ENCODE measurements at regions not wholly inside any gene's neighbourhood (a gene's known extent, or its start where the extent isn't known, plus 50 kb on each side); places are given as distances from the start of the nearest gene placed in this dataset.
A peak's percentile ranks its signal among the peaks of the same experiment; 100 is the strongest.
"Not testable (repeated sequence)": the region's sequence is repeated elsewhere in the genome, so short reads cannot be mapped to it uniquely, and the experiment has no call there.

DNA sequence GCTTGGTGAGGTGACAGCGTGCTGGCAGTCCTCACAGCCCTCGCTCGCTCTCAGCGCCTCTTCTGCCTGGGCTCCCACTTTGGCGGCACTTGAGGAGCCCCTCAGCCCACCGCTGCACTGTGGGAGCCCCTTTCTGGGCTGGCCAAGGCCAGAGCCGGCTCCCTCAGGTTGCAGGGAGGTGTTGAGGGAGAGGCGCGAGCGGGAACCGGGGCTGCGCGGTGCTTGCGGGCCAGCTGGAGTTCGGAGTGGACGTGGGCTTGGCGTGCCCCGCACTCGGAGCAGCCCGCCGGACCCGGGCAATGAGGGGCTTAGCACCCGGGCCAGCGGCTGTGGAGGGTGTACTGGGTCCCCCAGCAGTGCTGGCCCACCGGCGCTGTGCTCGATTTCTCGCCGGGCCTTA is 134.2 kb upstream of the BASP1 start:
- not testable (repeated sequence) for DNase-seq (ENCODE audit: low read depth)

DNA sequence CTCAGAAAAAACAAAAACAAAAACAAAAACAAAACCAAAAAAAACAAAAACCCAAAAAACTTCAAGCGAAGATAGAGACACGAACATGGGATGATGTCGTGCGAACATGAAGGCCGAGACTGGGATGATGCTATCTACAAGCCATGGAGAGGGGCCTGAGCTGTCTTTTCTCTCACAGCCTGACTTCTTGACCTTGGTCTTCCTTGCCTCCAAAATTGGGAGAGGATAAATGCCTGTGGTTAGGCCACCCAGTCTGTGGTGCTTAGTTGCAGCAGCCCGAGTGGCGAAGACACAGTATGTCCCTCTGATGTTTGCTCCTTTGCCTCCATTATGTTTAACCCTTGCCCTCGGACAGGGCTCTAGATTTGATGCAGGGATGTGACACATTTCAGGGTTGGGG is 130.4 kb upstream of the BASP1 start:
- no peak for DNase-seq (ENCODE audit: low read depth)

DNA sequence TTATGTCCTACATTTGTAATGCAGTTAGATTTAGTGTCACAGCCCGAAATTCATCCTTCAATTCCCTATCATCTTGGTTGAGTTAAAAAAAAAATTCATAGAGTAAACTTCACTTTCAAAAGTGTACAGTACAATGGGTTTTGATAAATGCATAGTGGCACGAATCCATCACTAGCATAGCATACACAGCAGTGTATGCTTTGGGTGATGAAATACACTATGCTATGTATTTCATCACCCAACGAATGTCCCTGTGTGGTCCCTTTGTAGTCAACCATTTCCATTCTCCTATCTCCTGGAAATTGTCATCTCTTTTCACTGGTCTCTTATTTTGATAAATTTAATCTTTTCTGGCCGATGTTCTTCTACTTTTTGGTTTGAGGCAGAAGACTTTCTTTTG is 129.4 kb upstream of the BASP1 start:
- DNase-seq (ENCODE audit: low read depth) = no peak

DNA sequence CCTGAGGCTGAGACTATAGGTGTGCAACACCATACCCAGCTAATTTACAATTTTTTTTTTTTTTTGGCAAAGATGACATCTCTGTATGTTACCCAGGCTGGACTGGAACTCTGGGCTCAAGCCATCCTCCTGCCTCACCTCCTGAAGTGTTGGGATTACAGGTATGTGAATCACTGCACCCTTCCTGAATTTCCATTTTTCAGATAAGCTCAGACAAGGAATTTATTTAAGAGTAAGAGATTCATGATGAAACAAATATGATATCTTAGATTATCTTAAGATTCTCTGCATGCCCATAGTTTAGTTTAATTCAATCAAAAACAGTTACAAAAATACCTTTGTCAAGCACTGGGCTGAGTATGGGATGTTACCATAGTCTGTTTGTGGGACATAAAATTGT is 128.4 kb upstream of the BASP1 start:
- DNase-seq (ENCODE audit: low read depth) = no peak

DNA sequence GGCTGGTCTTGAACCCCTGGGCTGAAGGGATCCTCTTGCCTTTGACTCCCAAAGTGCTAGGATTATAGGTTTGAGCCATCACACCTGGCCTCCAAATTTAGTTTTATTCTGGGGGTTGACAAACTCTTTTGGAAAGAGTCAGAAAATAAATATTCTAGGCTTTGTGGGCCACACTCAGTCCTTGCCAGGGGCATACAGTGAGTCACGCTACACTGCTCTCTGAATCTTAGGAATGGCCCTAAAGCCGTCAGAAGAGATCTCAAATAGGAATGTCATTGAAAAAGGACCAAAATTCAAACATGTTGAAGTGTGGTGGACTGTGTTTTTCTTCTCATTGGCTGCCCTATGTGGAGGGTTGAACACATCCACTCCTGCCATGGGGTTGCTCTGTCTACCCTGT is 127.7 kb upstream of the BASP1 start:
- DNase-seq (ENCODE audit: low read depth) = peak; percentile 48

DNA sequence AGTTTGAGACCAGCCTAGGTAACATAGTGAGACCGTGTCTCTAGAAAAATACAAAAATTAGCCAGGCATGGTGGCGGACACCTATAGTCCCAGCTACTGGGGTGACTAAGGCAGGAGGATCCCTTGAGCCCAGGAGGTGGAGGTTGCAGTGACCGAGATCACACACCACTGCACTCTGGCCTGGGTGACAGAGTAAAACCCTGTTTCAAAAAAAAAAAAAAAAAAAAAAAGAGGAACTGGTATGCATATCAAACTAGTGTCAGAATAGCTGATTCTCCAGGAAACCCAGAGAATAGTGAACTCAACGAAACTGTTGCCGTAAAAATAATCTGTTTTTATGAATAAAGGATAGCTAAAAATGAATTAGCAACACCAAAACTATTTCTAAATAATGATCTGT is 126.6 kb upstream of the BASP1 start:
- no peak for DNase-seq (ENCODE audit: low read depth)

DNA sequence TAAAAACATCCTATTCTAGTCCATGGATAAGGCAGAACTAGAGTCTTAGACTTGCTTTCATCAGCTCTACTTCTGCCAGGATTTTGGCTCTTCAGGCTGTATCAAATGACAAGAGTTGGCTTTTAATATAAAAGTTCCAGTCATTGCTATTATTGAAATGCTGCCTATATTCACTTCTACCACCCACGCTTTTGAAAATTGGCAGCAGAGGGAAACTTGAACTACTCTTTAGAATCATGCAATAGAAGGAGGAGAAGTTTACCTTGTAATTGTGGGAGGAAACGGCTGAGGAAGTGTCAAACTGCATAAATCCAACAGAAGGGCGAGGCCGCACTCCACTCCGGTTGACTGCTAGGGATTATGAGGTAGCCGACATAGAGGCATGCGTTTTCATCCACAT is 122.6 kb upstream of the BASP1 start:
- no peak for DNase-seq (ENCODE audit: low read depth)

DNA sequence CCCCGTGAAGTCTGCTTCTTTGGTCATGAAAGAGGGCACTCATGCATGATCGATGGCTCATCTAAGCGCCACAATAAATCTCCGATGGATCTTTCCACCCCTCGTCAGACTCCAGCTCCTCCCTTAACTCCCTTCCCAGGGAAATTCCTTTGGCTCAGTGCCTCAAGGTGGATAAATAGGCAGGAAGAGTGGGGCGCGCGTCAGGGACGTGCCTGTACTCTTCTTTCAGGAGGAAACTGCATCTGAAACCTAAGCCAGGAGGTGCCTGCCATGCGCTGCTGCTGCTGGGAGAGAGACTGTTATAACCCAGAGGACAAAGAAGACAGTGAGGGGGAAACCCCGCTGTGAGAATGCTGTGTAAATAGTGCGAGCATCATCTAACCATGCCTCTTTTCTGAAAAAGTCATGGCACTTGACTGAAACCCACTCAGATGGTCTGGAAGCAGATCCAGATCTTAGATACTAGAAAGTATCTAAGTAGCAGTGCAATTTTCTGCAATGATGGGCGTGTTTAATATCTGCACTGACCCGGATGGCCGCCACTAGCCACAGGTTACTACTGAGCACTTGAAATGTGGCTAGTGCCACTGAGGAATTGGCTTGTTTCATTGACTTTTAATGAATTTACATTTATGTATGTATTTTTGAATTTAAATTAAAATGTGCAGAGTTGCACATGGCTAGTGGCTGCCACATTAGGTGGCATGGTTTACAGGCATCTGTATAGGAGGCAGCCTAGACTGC is 120.3 kb upstream of the BASP1 start:
- peak; percentile 70 for DNase-seq (ENCODE audit: low read depth)

DNA sequence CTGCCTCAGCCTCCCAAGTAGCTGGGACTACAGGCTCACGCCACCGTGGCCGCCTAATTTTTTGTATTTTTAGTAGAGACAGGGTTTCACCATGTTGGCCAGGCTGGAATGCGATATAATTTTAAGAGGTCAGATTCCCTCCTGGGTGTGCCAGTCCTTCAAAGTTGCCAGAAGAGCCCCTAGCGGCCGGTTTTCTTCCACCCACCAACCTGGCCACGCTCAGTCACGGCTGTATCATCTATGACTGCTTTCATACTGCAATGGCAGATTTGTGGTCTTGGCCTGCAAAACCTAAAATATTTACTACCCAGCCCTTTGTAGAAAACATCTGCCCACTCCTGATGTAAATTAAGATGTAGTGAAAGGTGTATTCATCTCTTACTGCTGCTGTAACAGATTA is 117.5 kb upstream of the BASP1 start:
- no peak for DNase-seq (ENCODE audit: low read depth)

DNA sequence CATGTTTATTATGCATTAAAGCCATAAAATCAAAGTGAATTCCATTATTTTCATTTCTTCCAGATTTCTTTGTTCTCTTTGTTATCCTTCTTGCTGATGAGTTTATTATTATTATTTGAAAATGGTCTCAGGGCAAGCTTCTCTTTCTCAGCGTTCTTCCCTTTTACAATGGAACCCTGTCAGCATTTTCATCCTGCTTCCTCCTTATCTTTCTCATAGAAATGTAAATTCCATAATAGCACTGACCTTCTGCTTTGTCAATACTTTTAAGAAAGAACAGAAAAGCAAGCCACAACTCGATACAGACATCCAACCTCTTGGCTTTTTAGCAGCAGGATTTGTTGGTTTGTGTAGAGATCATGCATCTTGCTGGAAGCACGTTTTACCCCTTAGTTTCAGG is 114.0 kb upstream of the BASP1 start:
- no peak for DNase-seq (ENCODE audit: low read depth)

DNA sequence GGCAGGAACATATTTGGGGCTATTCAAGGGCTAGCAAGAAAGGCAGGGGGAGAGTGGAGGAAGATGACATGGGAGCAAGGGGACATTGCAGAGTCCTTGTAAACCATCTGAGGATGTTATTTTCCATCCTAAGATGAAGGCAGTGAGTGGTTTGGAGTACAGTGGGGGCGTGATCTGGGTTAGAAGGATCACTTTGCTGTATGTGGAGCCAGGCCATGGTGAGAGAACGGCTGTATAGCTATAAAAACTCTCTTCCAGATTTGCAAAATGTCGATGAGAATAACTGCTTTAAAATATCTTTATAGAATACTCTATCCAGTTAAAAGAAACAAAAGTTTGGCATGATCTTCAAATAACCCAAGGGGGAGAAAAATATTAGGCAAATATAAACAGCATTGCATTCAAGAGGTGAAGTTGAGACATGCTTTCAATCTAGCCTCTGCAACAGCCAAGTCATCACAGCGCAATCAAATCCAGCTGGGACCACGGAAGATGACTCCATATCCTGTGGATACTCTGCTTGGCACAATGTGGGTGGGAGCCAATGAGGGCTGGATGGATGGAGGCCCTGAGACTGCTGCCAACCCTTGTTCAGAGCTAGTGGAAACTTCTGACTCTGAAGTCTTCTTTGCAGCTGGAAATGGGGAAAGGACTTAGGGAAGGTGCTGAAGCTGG is 111.5 kb upstream of the BASP1 start:
- DNase-seq (ENCODE audit: low read depth) = no peak

DNA sequence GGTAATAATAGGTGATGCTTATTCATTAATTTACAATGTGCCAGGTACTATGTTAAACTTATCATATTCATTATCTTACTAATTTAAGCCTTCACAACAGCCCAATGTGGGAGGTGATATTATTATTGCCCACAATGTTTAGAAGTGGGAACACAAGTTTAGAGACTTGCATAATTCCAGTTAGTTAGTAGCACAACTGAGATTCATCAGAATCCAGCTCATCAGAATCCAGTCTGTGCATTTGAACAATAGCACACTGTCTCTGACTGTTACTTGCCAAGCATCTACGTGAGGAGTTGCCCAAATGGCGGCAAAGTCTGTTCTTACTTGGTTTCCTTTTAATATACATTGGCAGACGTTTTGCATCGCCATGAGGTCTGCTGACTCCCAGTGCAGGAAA is 110.9 kb upstream of the BASP1 start:
- DNase-seq (ENCODE audit: low read depth) = no peak

DNA sequence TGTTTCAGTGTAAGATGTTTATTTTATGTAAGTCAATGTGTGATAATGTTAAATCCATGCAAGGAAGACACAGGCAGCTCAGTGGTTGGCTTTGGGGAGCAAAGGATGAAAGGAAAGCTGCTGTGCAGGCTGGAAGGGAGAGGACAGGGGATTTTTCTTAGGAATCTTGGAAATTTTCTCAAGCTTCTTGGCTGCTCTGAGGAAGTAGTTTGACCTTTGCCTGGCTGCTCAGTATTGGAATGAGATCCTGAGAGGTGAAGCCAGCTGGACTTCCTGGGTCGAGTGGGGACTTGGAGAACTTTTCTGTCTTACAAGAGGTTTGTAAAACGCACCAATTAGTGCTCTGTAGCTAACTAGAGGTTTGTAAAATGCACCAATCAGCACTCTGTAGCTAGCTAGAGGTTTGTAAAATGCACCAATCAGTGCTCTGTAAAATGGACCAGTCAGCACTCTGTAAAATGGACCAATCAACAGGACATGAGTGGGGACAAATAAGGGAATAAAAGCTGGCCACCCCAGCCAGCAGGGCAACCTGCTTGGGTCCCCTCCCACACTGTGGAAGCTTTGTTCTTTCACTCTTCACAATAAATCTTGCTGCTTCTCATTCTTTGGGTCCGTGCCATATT is 105.2 kb upstream of the BASP1 start:
- DNase-seq (ENCODE audit: low read depth) = peak; percentile 67

DNA sequence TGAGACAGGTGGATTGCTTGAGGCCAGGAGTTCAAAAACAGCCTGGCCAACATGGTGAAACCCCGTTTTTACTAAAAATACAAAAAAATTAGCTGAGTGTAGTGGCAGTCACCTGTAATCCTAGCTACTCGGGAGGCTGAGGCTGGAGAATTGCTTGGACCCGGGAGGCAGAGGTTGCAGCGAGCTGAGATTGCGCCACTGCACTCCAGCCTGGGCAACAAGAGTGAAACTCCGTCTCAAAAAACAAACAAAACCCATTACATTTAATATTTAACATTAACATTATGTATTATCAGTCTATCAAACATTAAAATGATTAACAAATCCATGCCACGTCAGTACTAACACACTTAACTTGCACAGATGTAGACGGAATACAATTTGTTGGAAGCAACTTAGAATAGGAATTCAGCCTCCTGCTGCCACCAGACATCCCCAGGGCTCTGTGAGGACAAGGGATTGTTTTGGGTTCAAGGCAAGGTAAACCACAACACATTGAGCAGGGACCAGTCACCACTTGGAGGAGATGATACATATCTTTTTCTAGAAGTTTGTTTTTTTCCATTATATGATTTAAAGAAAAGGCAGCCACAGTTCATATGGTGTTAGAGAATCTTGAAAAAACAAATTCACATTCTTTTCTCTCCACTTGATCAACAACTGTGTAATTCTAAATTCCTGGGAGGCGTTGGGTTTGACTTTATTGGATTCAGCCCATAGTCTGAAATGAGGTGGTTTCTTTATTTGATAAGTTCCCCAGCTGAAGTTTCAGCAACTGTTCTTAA is 104.1 kb upstream of the BASP1 start:
- peak; percentile 87 for DNase-seq (ENCODE audit: low read depth)

DNA sequence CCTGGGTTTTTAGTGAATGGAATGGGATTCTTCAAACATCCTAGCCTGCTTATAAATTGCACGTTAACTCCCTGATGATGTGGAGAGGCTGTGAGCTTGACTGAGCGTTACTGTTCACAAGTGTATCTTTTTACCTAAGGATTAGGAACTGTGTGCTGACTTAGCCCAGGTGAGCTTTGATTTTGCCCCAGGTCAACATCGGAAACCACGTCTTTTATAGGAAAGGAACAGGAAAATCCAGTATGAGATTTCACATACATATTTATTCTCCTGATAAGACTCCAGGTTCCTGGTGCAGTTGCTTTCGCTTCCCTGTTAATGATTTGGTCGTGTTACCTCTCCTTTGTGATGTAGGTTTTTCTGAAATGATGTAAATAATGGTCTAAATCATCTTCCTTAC is 103.2 kb upstream of the BASP1 start:
- no peak for DNase-seq (ENCODE audit: low read depth)

DNA sequence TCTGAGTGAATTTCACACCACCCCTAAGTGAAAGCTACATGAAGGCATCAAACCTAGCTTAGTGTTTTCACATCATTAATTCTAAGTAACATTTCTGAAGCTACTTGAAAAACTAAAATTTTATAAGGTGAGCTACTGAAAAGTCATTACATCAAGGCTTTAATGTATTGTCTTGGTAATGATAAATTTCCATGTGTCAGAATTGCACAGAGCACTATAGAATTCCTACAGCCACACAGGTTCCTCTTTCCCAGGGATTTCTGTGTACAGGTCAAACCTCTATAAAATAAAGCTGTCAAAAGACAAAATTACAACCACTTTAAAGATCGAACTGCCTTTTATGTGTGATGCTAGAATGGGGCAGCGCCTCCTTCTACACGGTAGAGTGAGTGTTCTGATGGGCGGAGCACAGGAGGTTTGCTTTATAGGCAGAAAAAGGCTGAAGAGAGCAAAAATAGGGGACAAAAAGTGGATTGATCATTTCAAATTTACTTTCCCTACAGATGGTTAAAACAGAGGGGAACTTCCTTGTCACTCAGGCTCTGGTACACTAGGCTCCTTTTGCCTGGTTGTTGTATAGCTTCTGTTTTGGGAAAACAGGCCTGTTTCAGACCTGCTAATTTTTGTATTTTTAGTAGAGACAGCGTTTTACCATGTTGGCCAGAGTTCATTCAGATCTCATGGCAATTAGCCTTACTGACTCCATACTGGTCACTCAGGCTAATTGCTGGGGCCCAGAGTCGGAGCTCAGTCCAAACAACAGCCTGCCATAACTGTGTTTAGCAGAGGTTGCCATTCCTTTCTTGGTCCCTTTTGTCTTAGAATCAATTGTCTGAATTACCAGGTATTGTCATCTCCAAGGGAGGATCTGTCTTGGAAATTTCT is 102.5 kb upstream of the BASP1 start:
- no peak for DNase-seq (ENCODE audit: low read depth)

DNA sequence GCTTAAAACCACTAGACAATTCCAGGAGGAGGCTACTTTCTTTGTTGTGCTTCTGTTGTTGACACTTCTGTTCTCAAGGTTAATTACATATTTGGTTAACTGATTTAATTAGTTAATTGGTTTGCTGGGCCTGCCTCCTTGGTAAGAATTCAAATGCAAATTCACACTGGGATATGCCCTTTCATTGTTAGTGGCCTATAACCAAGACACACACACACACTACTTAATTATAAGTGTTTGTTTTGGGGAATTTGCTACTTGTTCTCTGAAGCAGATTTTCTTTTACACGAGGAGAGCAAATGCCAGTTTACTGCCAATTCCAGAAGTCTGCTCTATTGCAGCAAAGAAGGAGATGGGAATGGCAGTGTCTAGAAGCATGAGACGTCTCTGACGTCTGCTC is 101.6 kb upstream of the BASP1 start:
- no peak for DNase-seq (ENCODE audit: low read depth)

DNA sequence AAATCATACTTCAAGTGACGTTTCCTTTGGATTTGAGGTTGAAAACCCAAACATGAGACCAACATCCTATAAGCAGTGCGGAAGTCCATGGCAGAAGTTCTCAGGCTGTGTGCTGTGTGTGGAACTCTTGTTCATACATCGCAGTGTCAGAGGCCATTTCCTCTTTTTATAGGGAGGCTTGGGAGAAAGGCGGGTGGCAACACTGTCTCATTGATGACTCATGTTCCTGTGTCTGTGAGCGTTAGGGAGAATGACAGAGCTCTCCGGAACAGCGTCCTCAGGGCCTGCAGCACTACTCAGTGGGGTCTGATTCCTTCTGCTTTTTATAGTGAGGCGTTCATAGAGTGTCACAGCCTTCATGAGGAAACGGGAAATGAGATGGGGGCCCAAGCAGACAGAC is 98.8 kb upstream of the BASP1 start:
- DNase-seq (ENCODE audit: low read depth) = peak; percentile 88

DNA sequence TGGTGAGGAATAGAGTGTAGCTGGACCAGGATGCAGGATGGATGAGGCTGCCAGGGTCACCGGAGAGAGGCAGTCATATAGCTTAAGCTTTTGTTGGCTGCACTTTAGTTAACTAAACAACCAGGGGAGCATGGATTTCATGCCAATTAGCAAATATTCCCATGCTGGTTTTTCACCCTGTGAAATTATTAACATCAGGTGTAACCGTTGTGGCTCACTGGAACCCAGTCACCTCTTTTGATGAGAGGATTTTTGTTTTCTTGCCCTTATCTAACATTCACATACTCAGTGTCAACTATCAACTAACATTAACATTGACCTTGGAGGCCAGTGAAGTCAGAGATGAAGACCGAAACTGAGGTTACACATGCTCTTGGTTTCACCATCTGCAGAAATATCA is 97.2 kb upstream of the BASP1 start:
- DNase-seq (ENCODE audit: low read depth) = no peak

DNA sequence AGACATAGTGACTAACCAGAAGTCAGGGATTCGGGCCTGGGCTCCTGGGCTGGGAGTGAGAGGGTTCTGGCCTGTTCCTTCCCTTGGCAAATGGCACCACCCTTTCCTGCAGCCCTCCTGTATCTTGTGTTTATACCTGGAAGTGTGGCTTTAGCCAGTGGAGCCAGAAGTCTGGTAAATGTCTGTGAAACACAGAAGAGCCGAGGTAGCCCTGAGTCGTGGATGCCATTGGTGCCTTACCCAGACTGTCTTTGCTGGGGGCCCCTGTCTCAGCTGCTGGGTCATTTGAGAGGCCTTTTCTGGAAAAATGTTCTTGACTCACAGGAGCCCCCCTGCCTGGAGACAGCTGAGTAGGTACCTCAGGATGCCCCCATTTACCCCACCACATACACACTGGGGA is 95.7 kb upstream of the BASP1 start:
- DNase-seq (ENCODE audit: low read depth) = no peak

DNA sequence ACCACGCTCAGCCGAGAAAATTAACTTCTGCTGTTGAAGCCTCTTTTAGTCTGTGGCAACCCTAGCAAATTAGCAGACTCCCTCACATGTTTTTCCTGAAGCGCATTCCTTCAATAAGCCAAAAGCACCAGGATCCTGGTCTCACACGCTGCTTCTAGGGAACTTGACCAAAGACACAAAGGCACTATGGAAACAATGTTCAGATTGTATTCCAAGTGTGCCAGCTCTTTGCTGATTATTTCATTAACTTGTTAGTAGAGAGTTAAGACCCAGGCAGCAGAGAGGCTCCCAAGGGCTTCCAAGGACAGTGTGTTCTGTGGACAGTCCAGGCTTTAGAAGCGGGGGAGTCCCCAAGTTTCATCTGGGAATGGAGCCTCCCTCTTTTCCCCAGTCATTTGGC is 94.4 kb upstream of the BASP1 start:
- DNase-seq (ENCODE audit: low read depth) = no peak

DNA sequence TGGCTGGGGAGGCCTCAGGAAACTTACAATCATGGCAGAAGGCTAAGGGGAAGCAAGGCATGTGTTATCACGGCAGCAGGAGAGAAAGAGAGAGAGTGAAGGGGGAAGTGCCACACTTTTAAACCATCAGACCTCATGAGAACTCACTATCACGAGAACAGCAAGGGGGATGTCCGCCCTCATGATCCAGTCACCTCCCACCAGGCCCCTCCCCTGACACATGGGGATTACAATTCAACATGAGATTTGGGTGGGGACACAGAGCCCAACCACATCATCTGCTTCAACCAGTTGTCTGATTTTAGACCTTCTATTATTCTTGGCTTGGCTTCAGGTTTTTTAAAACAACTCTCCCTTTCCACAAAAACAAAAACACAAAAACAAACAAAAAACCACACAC is 93.7 kb upstream of the BASP1 start:
- not testable (repeated sequence) for DNase-seq (ENCODE audit: low read depth)
